Breast epithelium (tissue), 3 donors: ENCODE measurements at regions not wholly inside any gene's neighbourhood (a gene's known extent, or its start where the extent isn't known, plus 50 kb on each side); places are given as distances from the start of the nearest gene placed in this dataset.

Experiments
- CTCF ChIP-seq, 3 donors: fragments of 450-650 bp; IDR thresholded peaks; one replicate each; pipeline ENCODE4 v1.5.1; 2016 to 2017; ENCODE audit warnings: antibody characterized with exemption in 3 of 3, mild to moderate bottlenecking in 3 of 3, moderate library complexity in 3 of 3
- POLR2A ChIP-seq: fragments of 450-650 bp; IDR thresholded peaks from one replicate; pipeline ENCODE4 v1.6.1; 2016; ENCODE audit warnings: antibody characterized with exemption, mild to moderate bottlenecking, moderate library complexity

GRCh38 chr2:16255120-16255519 lies 314.8 kb downstream of the MYCN start:
- TF ChIP-seq POLR2A (no peak), CTCF (IDR thresholded peaks at IDR 0.05) (no peak)
